Activated CD8-positive, alpha-beta memory T cell treated with anti-CD3 and anti-CD28 coated beads for 36 hours (primary cell): ENCODE measurements at regions not wholly inside any gene's neighbourhood (a gene's known extent, or its start where the extent isn't known, plus 50 kb on each side); places are given as distances from the start of the nearest gene placed in this dataset.

ENCODE experiments used
- CTCF ChIA-PET: fragments of 350-600 bp; sonication (Branson Sonifier 250); formaldehyde crosslinking; loops from one replicate; lab custom pipeline; 2021; ENCODE audit warnings: antibody characterized with exemption; lab: Charles Lee
- POLR2A ChIA-PET: fragments of 350-600 bp; sonication (Branson Sonifier 250); formaldehyde crosslinking; loops from one replicate; lab custom pipeline; 2021; ENCODE audit warnings: antibody characterized with exemption; lab: Charles Lee

DNA sequence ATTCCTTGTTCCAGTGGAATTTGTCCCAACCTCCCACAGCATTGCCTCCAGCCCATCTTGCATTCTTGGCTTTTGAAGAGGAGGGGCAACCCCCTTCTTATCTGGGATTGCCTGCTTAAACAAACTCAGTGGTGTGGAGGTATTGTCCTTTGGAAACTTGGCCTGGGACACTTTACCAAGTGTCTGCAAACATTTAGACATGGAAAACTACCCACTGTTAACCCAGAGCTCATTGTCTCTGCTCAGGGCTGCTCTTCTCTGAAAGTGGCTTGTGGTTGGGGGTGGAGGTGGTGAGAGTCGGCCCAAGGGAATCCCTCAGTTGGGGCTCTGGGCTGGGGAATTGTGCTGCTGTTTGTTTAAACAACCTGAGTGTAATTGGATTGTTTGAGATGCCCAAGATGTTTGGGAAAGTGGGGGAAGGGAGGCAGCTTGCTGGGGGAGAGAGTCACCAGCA is 178.3 kb upstream of the GATA6 start:
- POLR2A ChIA-PET, result no interaction called here
- CTCF ChIA-PET, result no interaction called here

DNA sequence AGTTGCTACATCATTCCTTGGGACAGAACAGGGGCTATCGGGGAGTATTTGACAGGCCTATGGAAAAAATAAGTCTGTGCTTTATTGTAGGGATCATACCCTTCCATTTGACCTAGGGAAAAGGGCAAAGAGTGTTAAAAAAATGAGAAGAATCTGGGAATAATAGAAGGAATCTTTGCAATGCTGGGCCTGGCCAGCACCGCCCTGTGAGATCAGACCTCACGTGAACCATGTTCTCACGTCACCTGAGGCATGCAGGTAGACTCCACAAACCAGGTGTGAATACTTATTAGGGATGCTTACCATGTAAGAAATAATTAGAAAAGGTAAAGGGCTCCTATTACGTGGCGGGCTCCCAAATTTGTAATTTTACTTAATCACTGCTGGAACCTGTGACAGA is 177.5 kb upstream of the GATA6 start:
- POLR2A ChIA-PET, result no interaction called here
- CTCF ChIA-PET, result no interaction called here

DNA sequence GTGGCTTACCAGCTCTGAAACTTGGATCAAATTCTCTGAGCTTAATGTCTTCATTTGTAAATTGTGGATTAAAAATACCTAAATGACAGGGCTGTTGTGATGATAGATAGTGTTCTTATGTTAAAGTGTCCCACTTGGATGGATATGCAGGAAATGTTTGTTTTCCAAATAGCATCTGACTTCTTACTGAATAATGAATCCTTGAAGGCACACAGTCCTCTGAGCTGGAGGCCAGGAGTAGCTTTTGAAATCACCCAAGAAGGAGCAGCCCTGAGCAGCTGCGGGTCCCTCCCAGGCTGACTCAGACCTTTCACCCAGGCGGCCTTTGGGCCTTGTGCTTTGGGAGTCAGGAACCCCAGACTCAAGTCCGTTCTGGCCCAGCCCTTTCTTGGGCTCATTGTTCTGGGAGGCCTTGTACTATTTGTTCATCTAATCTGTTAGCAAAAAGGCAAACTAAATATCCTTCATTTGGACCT is 173.0 kb upstream of the GATA6 start:
- ChIA-PET CTCF (no interaction called here), POLR2A (no interaction called here)

DNA sequence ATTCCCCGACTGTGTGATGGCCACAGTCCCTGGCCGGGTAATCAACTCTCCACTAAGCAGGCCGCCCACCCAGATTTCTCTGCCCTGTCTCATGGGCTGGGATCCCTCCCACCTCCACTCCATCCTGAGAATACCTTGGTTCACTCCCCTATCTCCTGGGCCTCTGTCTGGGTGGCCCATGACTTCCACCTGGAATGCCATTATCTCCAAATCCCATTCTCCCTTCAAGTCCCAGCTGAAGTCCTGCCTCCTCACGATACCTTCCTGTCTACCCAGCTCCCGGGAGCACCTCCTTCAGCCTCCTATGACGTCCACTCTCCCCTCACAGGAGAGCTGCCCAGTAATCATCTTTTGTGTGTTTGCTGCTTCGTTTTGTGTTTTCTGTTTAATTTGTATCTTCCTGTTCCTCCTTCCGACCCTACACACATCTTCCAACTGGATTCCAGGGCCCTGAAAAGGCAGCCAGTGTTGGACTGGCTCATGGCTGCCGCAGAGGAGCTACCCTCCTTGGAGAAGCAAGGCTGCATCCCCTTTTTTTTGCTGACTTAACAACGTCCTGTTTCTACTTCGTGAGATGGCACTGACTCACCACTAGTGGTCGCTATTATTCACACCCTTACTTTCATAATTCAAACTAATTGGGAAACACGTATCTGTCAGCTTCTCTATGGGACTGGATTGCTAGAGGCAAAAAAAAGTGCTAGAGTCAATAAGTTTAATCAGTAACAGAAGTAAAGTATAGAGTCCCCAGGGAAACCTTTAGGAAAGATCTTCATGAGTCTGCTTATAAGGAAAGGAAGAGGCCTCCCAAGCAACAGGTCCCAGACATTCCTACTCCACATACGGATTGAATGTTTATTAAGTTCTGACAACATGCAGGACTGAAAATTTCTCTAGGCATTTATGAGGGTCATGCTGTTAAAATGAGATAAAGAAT is 171.9 kb upstream of the GATA6 start:
- ChIA-PET CTCF (interaction anchor here (1.0 kb wide), 1 partner anchor 9 kb away, joined by 3 read pairs; no protein-coding TSS in a partner anchor), POLR2A (no interaction called here)

DNA sequence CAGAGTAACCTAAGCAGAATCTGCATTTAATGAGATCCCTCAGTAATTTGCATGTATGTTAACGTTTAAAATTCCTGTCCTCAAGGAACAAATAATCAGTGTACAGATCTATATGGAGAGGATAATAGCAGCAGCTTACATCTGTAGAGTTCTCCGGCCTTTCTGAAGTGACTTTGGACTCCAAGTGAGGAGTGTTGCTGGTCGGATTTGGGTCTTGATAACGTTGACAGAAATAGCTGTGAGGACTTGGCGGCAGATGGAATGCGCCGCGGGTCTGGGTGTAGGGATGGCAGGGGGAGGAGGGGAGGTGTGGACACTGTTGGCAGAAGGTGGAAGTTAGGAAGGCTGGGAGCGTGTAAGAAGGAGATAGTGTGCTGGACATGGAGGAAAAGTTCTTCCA is 170.9 kb upstream of the GATA6 start:
- CTCF ChIA-PET, result interaction anchor here (0.7 to 1.0 kb wide), 2 partner anchors 8 to 37 kb away, joined by 3 read pairs; no protein-coding TSS in a partner anchor

DNA sequence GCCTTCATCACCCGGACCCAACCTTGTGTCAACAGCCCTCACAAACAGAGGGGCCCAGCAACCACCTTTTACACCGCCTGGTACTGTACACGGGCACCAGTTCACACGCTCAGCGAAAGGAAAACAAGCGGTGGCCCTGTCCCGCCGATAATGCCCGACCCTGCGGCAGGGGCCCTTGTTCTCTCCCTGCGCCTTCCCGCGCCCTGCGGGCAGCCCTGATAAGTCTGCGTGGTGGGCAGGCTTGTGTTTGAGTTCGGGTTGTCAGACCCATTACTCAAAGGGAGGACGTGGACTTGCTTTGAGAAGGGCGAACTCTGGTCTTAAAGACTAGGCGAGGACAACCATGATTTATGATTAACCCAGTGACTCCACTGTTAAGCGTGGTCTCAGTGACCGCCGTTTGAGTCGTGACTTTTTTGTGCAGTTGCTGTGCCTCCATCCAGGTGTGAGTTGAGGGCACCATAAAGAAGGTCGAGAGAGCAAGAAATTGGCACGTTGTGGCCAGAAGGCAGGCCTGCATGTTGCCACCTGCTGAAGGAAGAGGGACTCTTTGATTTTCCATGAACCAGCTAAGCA is 167.4 kb upstream of the GATA6 start:
- ChIA-PET CTCF (no interaction called here), POLR2A (no interaction called here)

More for the DNA sequence above, 170.9 kb upstream of the GATA6 start:
- POLR2A ChIA-PET, result no interaction called here

DNA sequence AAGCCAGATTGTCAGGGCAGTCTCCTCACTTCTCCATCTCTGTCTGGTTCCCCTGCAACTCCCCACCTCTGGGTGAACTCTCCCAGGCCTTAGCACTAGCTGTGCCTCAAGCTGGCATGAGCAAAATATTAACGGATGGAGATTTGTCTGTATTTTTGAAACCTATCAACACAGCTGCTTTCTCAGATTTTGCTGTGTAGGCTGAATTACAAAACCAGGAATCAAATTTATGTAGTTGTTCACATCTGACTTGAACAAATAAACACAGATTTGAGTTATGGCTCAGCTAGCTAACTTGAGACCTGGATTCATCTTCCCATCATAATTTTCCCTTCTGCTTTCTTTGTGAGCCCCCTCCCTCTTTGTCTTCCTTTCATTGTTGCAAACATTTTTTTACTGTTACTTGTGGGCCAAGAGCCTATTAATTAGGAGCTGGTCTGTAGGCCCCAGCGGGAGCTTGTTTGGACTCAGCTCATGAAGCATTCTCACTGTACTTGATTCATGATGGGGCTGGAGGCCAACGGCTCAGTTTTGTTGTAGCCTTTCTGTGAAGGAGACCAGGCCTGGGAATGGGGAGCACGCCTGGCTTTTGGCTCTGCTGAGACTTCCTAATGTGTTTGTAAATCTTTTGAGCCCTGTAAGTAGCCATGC is 164.1 kb upstream of the GATA6 start:
- ChIA-PET CTCF (no interaction called here), POLR2A (no interaction called here)

DNA sequence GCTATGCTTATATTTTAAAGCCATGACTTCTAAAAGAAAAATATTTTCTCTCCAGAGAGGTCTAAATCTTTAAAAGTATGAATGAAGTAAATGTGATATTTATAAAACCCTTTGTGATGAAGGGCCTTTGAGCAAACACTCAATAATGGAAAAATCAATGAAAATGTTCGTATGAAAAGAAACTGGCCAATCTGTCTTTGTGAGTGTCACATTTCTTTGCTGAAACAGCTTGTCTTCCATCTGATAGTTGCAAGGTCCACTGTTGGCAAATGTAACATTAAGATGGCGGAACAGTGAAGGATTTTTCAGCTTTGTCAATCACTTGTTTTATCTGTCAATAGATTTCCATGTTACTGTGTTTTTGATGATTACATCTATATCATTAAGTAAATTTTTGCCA is 162.9 kb upstream of the GATA6 start:
- CTCF ChIA-PET, result interaction anchor here (0.6 kb wide), 2 partner anchors 8 to 52 kb away, joined by 3 read pairs; no protein-coding TSS in a partner anchor
- POLR2A ChIA-PET, result no interaction called here

DNA sequence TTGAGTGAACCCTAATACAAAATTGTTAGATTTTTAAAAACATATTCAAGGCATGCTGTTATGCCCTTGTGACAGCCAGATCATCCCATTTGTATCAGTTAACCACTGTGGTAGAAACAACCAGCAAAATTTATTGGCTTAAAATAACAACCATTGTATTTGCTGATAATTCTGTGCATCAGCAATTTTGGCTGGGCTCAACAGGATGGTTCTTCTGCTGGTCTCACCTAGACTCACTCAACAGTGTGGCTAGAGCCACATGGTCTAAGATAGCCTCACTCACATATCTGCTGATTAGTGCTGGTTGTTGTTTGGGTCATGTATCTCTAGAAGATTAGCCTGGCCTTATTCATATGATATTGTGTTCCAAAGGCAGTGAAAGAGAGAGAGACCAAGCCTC is 160.1 kb upstream of the GATA6 start:
- CTCF ChIA-PET, result no interaction called here
- POLR2A ChIA-PET, result no interaction called here

DNA sequence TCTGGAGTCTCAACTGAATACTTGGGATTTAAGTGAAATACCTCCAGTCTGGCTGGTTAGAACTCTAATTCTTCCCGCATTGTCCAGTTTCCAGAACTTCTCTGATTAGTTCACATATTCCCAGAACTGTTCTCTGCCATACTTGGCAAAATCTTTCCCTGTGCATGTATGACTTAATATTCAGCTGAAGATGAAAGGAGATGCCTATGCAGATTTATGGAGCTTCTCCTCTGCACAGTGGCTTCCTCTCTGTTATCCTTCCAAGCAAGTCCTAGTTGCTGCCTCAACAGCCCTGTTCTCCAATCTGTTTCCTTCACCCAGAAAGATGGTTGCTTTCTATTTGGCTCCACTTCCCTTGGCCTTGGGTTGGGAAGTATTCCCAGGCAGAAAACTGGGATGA is 155.4 kb upstream of the GATA6 start:
- CTCF ChIA-PET, result no interaction called here
- POLR2A ChIA-PET, result no interaction called here

DNA sequence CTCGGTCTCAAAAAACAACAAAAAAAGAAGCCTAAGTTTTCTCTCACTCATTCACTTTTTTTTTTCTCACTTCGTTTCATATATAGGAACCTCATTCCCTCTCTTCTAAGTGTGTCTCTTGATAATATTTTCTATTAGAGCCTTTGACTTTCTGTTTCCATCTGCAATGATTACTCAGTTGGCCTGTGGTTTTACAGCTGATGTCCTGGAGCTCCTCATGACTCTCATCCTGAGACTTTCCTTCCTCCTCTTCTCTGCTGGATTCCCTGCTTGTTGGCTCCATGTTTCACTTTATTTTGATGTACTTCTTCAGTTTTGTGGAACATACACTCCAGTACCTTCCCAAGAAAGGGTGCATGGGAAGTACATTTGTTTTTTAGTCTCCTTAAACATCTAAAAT is 154.2 kb upstream of the GATA6 start:
- ChIA-PET CTCF (no interaction called here), POLR2A (no interaction called here)

DNA sequence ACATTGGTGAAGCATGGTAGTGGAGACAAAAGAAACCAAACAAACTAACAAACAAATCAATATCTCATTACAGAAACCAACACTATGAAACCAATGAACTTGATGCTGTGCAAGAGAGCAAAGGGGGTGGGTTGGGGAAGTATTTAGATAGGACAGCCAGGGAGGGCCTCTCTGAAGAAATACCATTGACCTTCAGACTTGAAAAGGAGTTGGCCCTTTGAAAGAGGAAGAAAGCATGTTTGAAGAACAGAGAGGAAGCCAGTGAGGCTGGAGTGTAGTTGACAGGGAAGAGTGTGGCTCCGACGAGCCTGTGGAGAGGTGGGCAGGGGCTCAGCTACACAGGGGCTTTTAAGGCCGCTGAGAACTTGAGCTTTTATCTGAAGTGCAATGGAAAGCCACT is 151.0 kb upstream of the GATA6 start:
- ChIA-PET CTCF (interaction anchor here (0.6 kb wide), 1 partner anchor 374 kb away, joined by 3 read pairs; no protein-coding TSS in a partner anchor), POLR2A (no interaction called here)

DNA sequence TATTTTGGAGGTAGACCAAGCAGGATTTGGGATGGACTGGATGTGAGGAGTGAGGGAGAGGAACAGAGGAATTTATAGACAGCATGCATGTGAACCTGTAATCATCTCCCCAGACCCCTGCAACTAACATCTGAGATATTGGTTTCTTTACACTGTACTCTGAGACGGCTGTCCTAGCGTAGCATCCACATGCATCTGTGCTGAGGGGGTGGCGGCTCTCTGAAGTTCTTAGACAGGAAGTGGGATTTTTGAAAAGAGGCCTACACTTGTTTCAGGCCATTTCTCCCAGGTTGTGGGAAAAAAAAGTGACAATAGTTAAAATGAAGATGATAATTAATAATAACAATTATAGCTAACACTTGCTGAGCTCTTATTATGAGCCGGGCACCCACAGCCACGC is 150.2 kb upstream of the GATA6 start:
- ChIA-PET POLR2A (no interaction called here), CTCF (no interaction called here)

DNA sequence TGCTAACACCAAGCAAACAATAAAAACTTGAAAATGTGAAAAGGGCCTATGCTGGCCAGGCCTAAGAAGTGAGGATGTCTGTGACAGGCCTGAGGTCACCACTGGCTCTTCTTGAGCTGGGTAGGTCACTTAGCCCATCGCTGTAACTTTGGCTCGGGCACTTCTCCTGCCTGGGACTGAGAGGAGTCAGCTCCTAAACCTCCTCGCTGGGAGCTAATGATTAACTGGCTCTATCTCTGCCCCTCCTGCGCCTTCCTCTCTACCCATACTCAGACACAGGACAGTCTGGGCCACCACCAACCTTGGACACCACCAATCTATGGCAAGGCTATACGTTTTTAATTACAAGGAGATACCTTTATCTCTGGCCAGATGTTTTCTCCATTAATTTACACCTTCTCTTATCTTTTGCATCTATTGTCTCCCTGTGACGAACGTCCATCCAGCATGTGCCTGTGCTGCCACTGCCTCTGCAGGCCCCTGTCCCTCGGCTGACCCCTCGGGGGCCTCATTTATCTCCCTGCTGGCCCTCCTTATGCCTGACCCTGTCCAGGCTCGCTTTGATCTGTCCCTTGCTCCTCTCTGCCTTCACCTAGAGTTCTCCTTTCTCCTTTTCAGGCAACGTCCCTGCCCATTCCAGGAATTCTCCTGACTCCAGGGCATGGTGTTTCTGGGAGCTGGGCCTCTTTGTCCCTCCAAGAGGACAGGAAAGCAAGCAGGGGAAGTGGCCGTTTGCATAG is 149.1 kb upstream of the GATA6 start:
- ChIA-PET CTCF (no interaction called here), POLR2A (no interaction called here)

DNA sequence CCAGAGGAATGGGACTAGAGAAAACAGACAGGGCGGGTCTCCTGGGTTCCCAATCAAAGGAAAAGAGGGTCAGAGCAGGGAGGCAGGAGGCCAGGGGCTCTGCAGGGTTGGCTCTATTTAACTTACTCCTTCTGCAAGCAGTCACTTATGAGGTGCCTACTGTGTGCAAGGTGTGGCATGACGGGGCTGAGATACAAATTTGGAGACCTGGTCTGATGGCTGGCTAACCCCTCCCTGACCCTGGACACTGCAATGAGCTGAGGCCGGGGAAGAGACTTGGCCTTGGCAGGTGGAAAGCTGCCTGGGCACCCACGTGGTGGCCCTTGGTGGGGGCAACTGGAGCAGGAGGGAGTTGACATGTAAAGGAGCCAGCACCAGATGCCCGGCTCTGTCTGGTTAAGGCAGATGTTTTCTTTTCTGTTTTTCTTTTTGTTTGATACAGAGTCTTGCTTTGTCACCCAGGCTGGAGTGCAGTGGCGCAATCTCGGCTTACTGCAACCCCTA is 148.5 kb upstream of the GATA6 start:
- POLR2A ChIA-PET, result no interaction called here
- CTCF ChIA-PET, result no interaction called here

DNA sequence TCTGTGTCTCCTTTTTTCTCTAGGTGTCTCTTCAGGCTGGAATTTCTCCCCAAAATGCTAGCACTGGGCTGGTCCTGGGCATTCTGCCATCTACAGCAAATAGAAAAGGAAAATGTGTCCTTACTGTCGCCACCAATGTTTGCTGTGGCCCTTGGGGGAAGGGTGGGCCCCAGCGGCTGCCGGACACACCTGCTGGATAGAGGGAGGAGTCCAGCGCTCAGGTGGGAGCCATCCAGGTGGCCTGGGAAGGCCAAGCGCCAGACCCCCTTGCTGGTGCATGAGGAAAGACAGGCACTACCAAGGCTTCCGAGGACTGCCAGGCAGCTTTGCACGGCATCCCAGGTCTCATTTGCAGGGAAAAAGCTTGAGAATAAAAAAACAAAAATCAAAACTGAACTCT is 147.7 kb upstream of the GATA6 start:
- ChIA-PET POLR2A (no interaction called here), CTCF (no interaction called here)

DNA sequence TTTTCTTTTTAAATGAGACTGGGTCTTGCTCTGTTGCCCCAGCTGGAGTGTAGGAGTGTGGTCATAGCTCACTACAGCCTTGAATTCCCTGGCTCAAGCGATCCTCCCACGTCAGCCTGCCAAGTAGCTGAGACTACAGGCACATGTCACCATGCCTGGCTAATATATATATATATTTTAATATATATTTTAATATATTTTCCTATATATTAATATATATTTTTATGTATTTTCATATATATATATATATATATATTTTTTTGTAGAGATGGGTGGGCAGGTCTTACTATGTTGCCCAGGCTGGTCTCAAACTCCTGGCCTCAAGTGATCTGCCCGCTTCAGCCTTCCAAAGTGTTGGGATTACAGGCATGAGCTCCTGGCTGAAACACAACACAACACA is 144.5 kb upstream of the GATA6 start:
- ChIA-PET CTCF (no interaction called here), POLR2A (no interaction called here)

DNA sequence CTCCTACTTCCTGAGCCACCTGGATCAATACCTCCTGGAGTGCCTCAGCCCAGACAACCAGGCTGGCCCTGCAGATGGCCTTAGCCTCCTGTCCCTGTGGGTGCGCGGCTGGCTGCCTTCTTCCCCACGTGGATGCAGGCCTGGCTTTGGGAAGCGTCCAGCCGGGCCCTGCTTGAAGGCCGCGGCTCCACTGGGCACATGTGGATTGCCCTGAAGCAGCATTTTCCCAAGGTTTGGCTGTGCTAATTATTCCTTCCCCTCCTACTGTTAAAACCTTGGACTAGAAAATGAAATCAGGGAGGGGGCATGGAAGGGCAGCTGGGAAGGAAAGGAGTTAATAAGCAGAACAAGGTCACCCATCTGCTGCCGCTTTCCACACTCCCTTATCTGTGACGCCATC is 143.0 kb upstream of the GATA6 start:
- ChIA-PET POLR2A (no interaction called here), CTCF (no interaction called here)

DNA sequence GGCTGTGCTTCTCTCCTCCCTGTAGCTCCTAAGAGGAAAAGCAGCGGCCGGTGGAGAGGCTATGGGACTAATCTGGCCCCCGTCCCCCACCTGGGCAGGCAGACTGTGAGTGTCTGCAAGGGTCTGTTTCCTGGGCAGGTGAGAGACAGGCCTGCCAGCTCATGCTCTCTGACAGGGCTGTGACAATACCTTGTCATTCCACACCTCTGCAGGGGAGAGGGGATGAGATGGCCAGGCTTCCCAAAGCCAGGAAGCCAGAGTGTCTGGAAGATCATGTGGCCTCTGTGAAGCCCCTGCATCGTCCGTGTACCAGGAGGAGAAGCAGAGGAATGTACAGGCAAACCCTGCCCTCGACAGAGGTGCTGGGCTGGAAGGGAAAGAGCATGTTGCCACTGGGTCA is 142.5 kb upstream of the GATA6 start:
- POLR2A ChIA-PET, result no interaction called here
- CTCF ChIA-PET, result no interaction called here
